Astrocyte of the spinal cord (primary cell): ENCODE measurements at regions not wholly inside any gene's neighbourhood (a gene's known extent, or its start where the extent isn't known, plus 50 kb on each side); places are given as distances from the start of the nearest gene placed in this dataset.

Source experiments
- DNase-seq: peaks from one replicate; pipeline ENCODE4 v3.0.0; 2011; ENCODE audit warnings: low read depth, low spot score
- H3K4me3 ChIP-seq: 2 replicates; pipeline ENCODE4 v1.5.1; 2011; ENCODE audit warnings: low read depth, mild to moderate bottlenecking, low read length, moderate library complexity
- in situ Hi-C: cut with HindIII; loops from 2 replicates; pipeline ENCODE4 v1.10.0; 2017; ENCODE audit warnings: low sequenced_read_pairs
- TF ChIP-seq, protein P1 (sequence below): IDR thresholded peaks from 2 replicates; pipeline ENCODE4 v1.5.1; 2012; ENCODE audit warnings: low read depth, mild to moderate bottlenecking, low read length, inconsistent platforms

DNA sequence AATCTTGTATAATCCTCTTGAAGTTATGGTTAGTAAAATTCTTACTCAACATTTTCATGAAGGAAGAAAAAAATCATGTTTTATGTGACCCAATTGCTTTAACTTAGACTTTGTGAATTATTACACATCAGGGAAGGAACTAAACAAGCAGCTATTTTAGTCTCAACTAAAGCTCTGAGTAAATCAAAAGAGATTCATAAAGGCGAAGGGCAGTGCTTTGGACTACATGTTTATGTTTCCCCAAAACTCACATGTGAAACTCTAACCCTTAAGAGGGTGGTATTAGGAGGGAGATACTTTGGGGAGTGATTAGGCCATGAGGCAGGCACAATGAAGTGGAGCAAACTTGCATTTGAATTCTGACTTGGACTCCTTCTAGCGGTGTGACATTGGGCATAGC, 283.7 kb upstream of the POU3F3 start:
- no peak overlapping the region for H3K4me3 ChIP-seq
- TF ChIP-seq, protein P1, sequence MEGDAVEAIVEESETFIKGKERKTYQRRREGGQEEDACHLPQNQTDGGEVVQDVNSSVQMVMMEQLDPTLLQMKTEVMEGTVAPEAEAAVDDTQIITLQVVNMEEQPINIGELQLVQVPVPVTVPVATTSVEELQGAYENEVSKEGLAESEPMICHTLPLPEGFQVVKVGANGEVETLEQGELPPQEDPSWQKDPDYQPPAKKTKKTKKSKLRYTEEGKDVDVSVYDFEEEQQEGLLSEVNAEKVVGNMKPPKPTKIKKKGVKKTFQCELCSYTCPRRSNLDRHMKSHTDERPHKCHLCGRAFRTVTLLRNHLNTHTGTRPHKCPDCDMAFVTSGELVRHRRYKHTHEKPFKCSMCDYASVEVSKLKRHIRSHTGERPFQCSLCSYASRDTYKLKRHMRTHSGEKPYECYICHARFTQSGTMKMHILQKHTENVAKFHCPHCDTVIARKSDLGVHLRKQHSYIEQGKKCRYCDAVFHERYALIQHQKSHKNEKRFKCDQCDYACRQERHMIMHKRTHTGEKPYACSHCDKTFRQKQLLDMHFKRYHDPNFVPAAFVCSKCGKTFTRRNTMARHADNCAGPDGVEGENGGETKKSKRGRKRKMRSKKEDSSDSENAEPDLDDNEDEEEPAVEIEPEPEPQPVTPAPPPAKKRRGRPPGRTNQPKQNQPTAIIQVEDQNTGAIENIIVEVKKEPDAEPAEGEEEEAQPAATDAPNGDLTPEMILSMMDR, result no peak
- in situ Hi-C loops, result no loop called here
- DNase-seq, result no peak

DNA sequence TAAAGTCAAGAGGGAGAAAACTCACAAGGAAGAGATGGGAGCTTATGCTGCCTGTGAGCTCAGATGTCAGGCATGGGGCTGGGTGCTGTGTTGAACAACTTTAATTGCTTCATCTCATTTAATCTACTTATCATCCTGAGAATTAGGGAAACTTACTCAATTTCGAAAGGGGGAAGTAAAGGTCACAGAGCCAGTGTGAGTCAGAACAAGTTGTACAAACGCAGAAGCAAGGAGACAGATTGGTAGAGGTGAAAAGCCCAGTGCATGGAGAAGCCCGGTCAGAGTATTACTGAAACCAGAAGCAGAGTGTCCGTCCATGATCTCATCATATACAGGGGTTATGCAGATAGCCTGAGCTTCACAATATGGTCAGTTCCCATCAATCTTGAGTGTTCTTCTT, 281.1 kb upstream of the POU3F3 start:
- TF ChIP-seq, protein P1, result no peak
- no peak overlapping the region for H3K4me3 ChIP-seq
- no peak for DNase-seq
- in situ Hi-C loops, result no loop called here

DNA sequence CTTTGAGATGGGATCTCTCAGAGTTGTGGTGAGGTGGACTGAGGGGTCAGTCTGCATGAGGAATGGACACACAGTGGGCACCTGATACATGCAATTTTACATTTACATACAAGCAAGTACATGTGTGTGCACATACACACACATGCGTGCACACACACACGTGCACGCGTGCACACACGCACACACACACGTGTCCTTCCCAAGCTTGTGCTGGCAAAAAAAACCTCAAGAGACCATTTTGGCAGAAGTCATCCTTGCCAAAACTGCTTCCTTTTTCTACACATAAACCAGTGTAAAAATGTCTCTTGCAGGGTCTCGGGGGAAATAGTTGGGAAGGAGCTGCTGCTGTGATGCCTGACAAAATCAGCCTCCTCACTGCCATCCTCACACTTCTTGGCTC, 279.5 kb upstream of the POU3F3 start:
- no peak for DNase-seq
- TF ChIP-seq, protein P1, result no peak
- in situ Hi-C loops, result no loop called here
- H3K4me3 ChIP-seq, result no peak overlapping the region

DNA sequence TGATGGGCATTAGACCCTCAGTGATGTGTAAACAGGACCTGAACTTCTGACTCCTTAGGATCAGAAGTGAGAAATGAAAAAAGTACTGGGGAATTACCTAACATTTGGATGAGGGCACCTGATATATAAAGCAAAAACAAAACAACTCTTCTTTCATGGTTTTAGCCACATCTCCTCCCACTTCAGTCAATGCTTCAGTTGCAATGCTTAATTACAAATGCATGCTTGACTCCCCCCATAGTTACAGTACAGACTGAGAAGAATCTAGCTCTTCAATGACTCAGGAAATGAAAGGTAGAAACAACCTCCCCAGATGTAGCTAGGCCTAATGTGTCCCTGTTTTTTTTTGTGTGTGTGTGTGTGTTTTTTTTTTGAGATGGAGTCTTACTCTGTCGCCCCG, 276.8 kb upstream of the POU3F3 start:
- DNase-seq, result no peak
- TF ChIP-seq, protein P1, result no peak
- in situ Hi-C loops, result no loop called here
- H3K4me3 ChIP-seq, result no peak overlapping the region

DNA sequence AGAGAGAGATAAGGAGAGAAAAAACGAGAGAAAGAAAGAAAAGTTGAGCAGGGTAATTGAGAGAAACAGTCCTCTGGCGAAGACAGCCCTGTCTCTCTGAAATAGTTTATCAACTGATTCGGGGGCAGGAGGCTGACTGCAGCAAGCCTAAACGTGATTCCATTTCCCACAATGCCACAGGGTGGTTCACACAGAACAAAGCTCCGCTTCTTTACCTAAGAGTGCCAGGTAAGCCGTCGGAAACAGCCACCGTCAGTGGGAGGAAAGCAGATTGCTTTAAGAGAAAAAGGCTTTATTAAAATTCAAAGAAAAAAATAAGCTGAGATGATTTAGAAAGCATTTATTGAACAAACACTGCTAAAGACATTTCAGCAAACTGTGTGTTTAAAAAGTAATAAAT, 271.4 kb upstream of the POU3F3 start:
- in situ Hi-C loops, result no loop called here
- no peak overlapping the region for H3K4me3 ChIP-seq
- DNase-seq, result no peak
- TF ChIP-seq, protein P1, result no peak

DNA sequence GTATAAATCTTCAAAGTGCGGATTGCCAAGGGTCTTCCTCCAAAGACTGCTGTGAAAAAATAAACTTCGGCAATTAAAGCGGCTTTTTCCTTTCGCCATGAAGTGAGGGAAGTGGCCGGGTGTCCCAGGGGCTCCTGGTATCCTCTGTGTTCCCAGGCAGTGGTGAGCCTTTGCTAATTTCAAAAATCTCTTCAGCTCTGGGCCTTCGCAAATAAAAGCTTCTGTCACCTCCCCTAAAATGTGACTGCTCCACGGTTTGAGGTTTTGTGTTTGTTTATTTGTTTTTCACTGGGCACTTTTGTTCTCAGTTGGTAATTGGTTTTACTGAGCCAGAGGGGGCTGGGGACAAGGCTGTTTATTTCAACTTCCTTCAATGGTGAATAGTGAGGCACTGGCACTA, 270.1 kb upstream of the POU3F3 start:
- no peak for DNase-seq
- H3K4me3 ChIP-seq, result no peak overlapping the region
- TF ChIP-seq, protein P1, result no peak
- in situ Hi-C loops, result no loop called here

DNA sequence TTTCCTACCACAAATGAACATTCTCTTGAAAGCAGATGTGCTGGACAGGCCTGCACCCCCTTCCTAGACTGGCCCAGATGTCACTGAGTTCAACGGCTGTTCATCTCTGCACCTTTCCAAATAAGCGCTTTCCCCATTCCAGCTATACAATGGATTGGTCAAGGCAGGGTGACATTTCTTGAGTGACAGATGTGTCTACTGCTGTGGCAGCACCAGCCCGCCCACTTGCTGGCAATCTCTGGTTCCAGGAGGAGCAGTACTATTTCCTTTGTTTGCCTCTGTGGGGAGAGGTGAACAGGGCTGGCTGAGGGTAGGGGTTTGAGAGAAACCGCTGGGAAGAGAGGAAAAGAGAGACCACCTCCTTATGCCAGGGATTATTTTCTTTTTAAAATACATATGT, 269.5 kb upstream of the POU3F3 start:
- TF ChIP-seq, protein P1, result no peak
- DNase-seq, result no peak
- H3K4me3 ChIP-seq, result no peak overlapping the region
- in situ Hi-C loops, result no loop called here
